GM23248 (cell line): ENCODE measurements at regions not wholly inside any gene's neighbourhood (a gene's known extent, or its start where the extent isn't known, plus 50 kb on each side); places are given as distances from the start of the nearest gene placed in this dataset.

Experiments used
- EZH2 ChIP-seq: fragments of 200-600 bp; sonication (generic); IDR thresholded peaks from 2 replicates; pipeline ENCODE4 v1.6.1; 2018; ENCODE audit warnings: antibody characterized with exemption, mild to moderate bottlenecking; ENCODE audit not compliant: insufficient read depth, poor library complexity, severe bottlenecking
- EZH2phosphoT487 ChIP-seq: fragments of 200-600 bp; sonication (generic); IDR thresholded peaks from 2 replicates; pipeline ENCODE4 v1.6.1; 2018; ENCODE audit warnings: antibody characterized with exemption, moderate library complexity, mild to moderate bottlenecking, low read depth; ENCODE audit not compliant: insufficient read depth

GRCh38 chr5:68367287-68367686, 151.7 kb downstream of the PIK3R1 start:
- TF ChIP-seq EZH2 (no peak), EZH2phosphoT487 (no peak)
